Ectodermal cell (in vitro differentiated cells): ENCODE measurements at regions not wholly inside any gene's neighbourhood (a gene's known extent, or its start where the extent isn't known, plus 50 kb on each side); places are given as distances from the start of the nearest gene placed in this dataset.

Source experiments
- H3K27ac ChIP-seq: 2 replicates; pipeline ENCODE4 v1.7.0; 2013; ENCODE audit warnings: mild to moderate bottlenecking, low read depth, low read length; ENCODE audit not compliant: insufficient read depth, poor library complexity, severe bottlenecking
- H3K27me3 ChIP-seq: 2 replicates; pipeline ENCODE4 v1.7.0; 2013; ENCODE audit warnings: mild to moderate bottlenecking, low read length; ENCODE audit not compliant: insufficient read depth, control insufficient read depth, poor library complexity, severe bottlenecking
- H3K36me3 ChIP-seq: one replicate; pipeline ENCODE4 v1.7.0; 2013; ENCODE audit warnings: low read length; ENCODE audit not compliant: control insufficient read depth, insufficient read depth
- H3K4me1 ChIP-seq: one replicate; pipeline ENCODE4 v1.7.0; 2013; ENCODE audit warnings: low read length; ENCODE audit not compliant: control insufficient read depth, insufficient read depth
- H3K4me3 ChIP-seq: 2 replicates; pipeline ENCODE4 v1.7.0; 2013; ENCODE audit warnings: low read depth, low read length, control low read depth; ENCODE audit not compliant: insufficient read depth
- H3K9me3 ChIP-seq: 2 replicates; pipeline ENCODE4 v1.7.0; 2013; ENCODE audit warnings: mild to moderate bottlenecking, low read length, moderate library complexity; ENCODE audit not compliant: control insufficient read depth
- WGBS, 2 experiments: methylation state at CpG; one replicate each; pipeline ENCODE4 v1.1.7; 2013; ENCODE audit warnings: missing lambda C conversion rate in 2 of 2; 5-methylcytosine and 5-hydroxymethylcytosine counted together

- WGBS, 2 experiments: 87 to 92% methylated on average over 5 of the region's 5 CpGs
- Histone ChIP-seq H3K36me3 (no peaks in the 10 kb centered on the region), H3K4me3 (no peak overlapping the region), H3K27me3 (no peaks in the 10 kb centered on the region), H3K9me3 (no peaks in the 10 kb centered on the region), H3K27ac (no peak overlapping the region), H3K4me1 (no peaks in the 10 kb centered on the region)
Measured at GRCh38 chr4:180942367-180942916, 1300.8 kb upstream of the TENM3 start.

DNA sequence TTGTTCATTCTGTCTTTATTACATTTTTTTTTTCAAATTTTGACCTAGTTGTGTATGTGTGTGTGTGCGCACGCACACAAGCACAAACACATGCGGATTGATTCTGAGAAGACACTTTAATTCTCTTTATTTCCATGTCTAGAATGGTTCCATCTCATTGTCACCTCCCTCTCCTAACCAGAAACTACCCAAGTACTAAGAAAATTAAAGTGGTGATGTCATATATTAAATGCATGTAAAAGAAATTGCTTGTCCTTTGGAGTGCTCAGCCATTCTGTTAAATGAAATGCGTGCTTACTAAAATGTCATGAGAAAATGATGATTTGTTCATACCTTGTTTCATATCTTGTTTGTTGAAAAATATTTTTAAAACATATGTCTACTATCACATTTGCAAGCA lies 1297.0 kb upstream of the TENM3 start:
- H3K27ac ChIP-seq: no peak overlapping the region
- no peaks in the 10 kb centered on the region for H3K27me3 ChIP-seq
- no peak overlapping the region for H3K4me3 ChIP-seq
- 91 to 94% methylated on average over 1 to 4 of the region's 4 CpGs for WGBS, 2 experiments
- no peaks in the 10 kb centered on the region for H3K36me3 ChIP-seq
- H3K4me1 ChIP-seq: no peaks in the 10 kb centered on the region
- no peaks in the 10 kb centered on the region for H3K9me3 ChIP-seq

- Histone ChIP-seq H3K36me3 (no peaks in the 10 kb centered on the region), H3K27ac (no peak overlapping the region), H3K4me1 (no peaks in the 10 kb centered on the region), H3K9me3 (no peaks in the 10 kb centered on the region), H3K27me3 (no peaks in the 10 kb centered on the region), H3K4me3 (no peak overlapping the region)
- WGBS, 2 experiments: 81 to 88% methylated on average over 2 to 5 of the region's 5 CpGs
Measured at GRCh38 chr4:180947425-180947824, 1295.8 kb upstream of the TENM3 start.

- no peaks in the 10 kb centered on the region for H3K4me1 ChIP-seq
- H3K4me3 ChIP-seq: no peak overlapping the region
- no peaks in the 10 kb centered on the region for H3K9me3 ChIP-seq
- no peak overlapping the region for H3K27ac ChIP-seq
- 91 to 96% methylated on average over 5 to 7 of the region's 7 CpGs for WGBS, 2 experiments
- H3K27me3 ChIP-seq: no peaks in the 10 kb centered on the region
- H3K36me3 ChIP-seq: no peaks in the 10 kb centered on the region
Measured at GRCh38 chr4:180949424-180950213, 1293.6 kb upstream of the TENM3 start.

DNA sequence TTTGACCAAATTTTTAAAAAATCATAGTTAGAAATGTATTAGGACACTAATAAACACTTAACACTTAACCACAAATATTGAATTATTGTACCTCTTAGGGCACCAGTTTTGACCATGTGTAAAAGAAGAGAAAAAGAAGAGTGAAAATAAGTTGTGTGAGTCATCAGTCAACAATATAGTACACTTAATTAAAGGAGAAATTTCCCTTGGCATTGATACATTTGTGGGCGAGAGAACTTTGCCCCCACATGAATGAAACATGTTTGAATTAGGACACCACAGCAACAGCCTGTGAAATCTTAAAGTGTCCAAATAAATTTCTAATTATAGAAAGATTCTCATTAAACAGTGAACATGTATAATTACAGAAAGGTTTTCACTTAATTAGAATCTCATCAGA lies 1292.8 kb upstream of the TENM3 start:
- Histone ChIP-seq H3K4me3 (no peak overlapping the region), H3K36me3 (no peaks in the 10 kb centered on the region), H3K27me3 (no peaks in the 10 kb centered on the region), H3K27ac (no peak overlapping the region), H3K9me3 (no peaks in the 10 kb centered on the region), H3K4me1 (no peaks in the 10 kb centered on the region)
- 100% methylated on average over 1 of the region's 1 CpG for WGBS, 2 experiments

DNA sequence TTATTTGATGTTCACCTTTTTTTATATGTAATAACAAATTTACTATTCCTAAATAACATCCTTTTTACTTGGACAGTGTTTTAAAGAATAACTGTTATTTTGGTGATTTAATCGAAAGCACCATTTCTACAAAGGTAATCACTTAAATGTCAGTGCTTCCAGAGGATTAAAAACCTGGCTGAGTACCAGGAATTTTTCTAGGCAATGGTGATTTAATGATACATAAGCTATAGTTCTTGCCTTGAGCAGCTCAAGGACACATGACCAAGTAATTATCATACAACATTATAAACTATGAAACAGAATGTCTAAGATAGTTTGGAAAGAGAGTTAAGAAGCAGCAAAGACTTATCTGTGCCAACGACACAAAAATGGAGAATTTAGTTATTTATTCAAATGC lies 1291.9 kb upstream of the TENM3 start:
- Histone ChIP-seq H3K36me3 (no peaks in the 10 kb centered on the region), H3K4me3 (no peak overlapping the region), H3K4me1 (no peaks in the 10 kb centered on the region), H3K27me3 (no peaks in the 10 kb centered on the region), H3K27ac (no peak overlapping the region), H3K9me3 (no peaks in the 10 kb centered on the region)
- WGBS, 2 experiments: 100% methylated on average over 1 of the region's 2 CpGs

DNA sequence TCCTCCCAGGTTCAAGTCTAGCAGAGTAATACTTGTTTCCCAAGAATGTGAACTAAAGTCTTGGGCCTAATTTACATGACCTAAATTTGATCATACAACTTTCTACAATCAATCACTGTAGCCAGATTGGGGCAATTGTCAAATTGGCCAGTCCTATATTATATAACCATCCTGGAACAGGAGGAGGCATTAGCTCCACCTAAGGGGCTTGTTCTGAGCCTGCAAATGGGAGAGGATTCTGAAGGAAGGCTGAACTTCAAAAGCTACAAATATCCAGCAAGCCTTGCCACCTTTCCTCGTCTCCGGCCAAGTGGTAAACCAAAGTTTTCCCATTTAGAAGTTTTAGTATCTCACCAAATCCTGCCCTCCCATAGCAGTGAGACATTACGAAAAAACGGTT lies 1289.6 kb upstream of the TENM3 start:
- no peaks in the 10 kb centered on the region for H3K36me3 ChIP-seq
- no peaks in the 10 kb centered on the region for H3K27me3 ChIP-seq
- no peaks in the 10 kb centered on the region for H3K4me1 ChIP-seq
- 84 to 90% methylated on average over 4 of the region's 4 CpGs for WGBS, 2 experiments
- H3K27ac ChIP-seq: no peak overlapping the region
- no peak overlapping the region for H3K4me3 ChIP-seq
- H3K9me3 ChIP-seq: no peaks in the 10 kb centered on the region

GRCh38 chr4:180960743-180961401 lies 1282.3 kb upstream of the TENM3 start:
- Histone ChIP-seq H3K27ac (peak overlapping the region; percentile 18), H3K36me3 (no peaks in the 10 kb centered on the region), H3K27me3 (no peaks in the 10 kb centered on the region), H3K9me3 (no peaks in the 10 kb centered on the region), H3K4me1 (peaks cover 6% of the 10 kb centered on the region), H3K4me3 (no peak overlapping the region)
- WGBS, 2 experiments: 70 to 81% methylated on average over 4 of the region's 4 CpGs

DNA sequence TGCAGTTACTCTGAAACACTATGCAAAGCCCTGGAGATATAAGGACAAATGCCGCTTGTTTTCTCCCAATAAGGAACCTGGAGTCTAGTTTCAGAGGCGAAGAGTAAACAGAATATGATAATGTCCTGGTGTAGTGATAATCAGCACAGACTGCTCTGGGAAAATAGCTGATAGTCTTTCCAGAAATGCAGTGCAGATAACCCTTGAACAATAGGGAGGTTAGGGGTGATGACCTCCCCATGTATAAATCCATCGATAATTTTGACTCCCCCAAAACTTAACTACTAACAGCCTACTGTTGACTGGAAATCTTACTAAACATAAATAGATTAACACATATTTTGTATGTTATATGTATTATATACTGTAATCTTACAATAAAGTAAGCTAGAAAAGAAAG lies 1280.9 kb upstream of the TENM3 start:
- no peaks in the 10 kb centered on the region for H3K9me3 ChIP-seq
- peaks cover 6% of the 10 kb centered on the region for H3K4me1 ChIP-seq
- 92 to 100% methylated on average over 2 to 3 of the region's 3 CpGs for WGBS, 2 experiments
- H3K27me3 ChIP-seq: no peaks in the 10 kb centered on the region
- no peak overlapping the region for H3K4me3 ChIP-seq
- no peaks in the 10 kb centered on the region for H3K36me3 ChIP-seq
- no peak overlapping the region for H3K27ac ChIP-seq

DNA sequence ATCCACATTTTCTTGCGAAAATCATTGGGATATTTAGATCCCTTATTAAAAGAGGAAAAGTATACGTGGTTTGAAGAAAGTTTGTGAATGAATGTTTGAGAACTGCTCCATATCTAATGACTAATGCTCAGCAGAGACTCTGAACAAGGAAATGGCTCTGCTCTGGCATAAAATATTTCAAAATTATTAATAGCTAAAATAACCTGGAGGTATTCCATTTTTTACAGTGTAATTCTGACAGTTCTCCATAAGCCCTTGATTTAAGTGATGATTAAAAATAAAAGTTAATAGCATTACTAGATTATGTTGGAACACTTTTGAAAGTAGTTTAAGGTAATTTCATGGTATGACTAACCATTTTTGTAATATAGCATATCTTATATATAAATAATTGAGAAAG lies 1276.9 kb upstream of the TENM3 start:
- H3K27ac ChIP-seq: no peak overlapping the region
- 96% methylated on average over 2 of the region's 2 CpGs; no CpG with 5 or more reads in 1 of the 2 experiments for WGBS, 2 experiments
- no peak overlapping the region for H3K4me3 ChIP-seq
- H3K4me1 ChIP-seq: no peaks in the 10 kb centered on the region
- no peaks in the 10 kb centered on the region for H3K27me3 ChIP-seq
- no peaks in the 10 kb centered on the region for H3K9me3 ChIP-seq
- H3K36me3 ChIP-seq: no peaks in the 10 kb centered on the region
